ENCODE measurements at regions not wholly inside any gene's neighbourhood (a gene's known extent, or its start where the extent isn't known, plus 50 kb on each side); places are given as distances from the start of the nearest gene placed in this dataset.

GRCh38 chr21:26227130-26227529, 56.6 kb upstream of the APP start:
- Histone ChIP-seq H4K20me1 (ENCODE audit: insufficient read depth, low read length) (no peaks in the 10 kb centered on the region), H2AFZ (ENCODE audit: low read length) (no peak overlapping the region), H3K4me1 (ENCODE audit: low read length) (no peaks in the 10 kb centered on the region), H3K9me3 (replicated peaks; ENCODE audit: insufficient read depth, low read length) (no peaks in the 10 kb centered on the region), H3K9me2 (replicated peaks; ENCODE audit: insufficient read depth, low read length) (no peaks in the 10 kb centered on the region), H3K27me3 (replicated peaks; ENCODE audit: insufficient read depth, low read length) (no peaks in the 10 kb centered on the region), H3K27ac (ENCODE audit: low read length) (no peak overlapping the region), H3F3A (ENCODE audit: insufficient read depth, low read length) (no peaks in the 10 kb centered on the region), H3K36me3 (replicated peaks; ENCODE audit: insufficient read depth, low read length) (no peaks in the 10 kb centered on the region), H3K9ac (ENCODE audit: low read length) (no peak overlapping the region), H3K4me2 (ENCODE audit: low read depth, low read length) (no peak overlapping the region), H3K79me2 (ENCODE audit: low read length) (no peaks in the 10 kb centered on the region), H3K4me3 (ENCODE audit: low read length) (no peak overlapping the region)
- DNase-seq, result no peak
- TF ChIP-seq EZH2 (optimal IDR thresholded peaks at IDR 0.05; ENCODE audit: low read depth, low read length) (no peak), CTCF (IDR thresholded peaks at IDR 0.05; ENCODE audit: low read length) (no peak), EZH2phosphoT487 (IDR thresholded peaks at IDR 0.05; ENCODE audit: low read length) (no peak)

- Histone ChIP-seq H3K27ac (ENCODE audit: low read length) (no peak overlapping the region), H4K20me1 (ENCODE audit: insufficient read depth, low read length) (no peaks in the 10 kb centered on the region), H3K79me2 (ENCODE audit: low read length) (no peaks in the 10 kb centered on the region), H3K9ac (ENCODE audit: low read length) (no peak overlapping the region), H3K4me3 (ENCODE audit: low read length) (no peak overlapping the region), H2AFZ (ENCODE audit: low read length) (no peak overlapping the region), H3K4me2 (ENCODE audit: low read depth, low read length) (no peak overlapping the region), H3K27me3 (replicated peaks; ENCODE audit: insufficient read depth, low read length) (no peaks in the 10 kb centered on the region), H3K9me2 (replicated peaks; ENCODE audit: insufficient read depth, low read length) (no peaks in the 10 kb centered on the region), H3K9me3 (replicated peaks; ENCODE audit: insufficient read depth, low read length) (no peaks in the 10 kb centered on the region), H3K36me3 (replicated peaks; ENCODE audit: insufficient read depth, low read length) (no peaks in the 10 kb centered on the region), H3K4me1 (ENCODE audit: low read length) (no peaks in the 10 kb centered on the region), H3F3A (ENCODE audit: insufficient read depth, low read length) (no peaks in the 10 kb centered on the region)
- DNase-seq, result no peak
- TF ChIP-seq CTCF (IDR thresholded peaks at IDR 0.05; ENCODE audit: low read length) (no peak), EZH2 (optimal IDR thresholded peaks at IDR 0.05; ENCODE audit: low read depth, low read length) (no peak), EZH2phosphoT487 (IDR thresholded peaks at IDR 0.05; ENCODE audit: low read length) (no peak)
Measured at GRCh38 chr21:26226724-26227123, 56.2 kb upstream of the APP start.

- Histone ChIP-seq H3K9ac (ENCODE audit: low read length) (no peak overlapping the region), H3K4me3 (ENCODE audit: low read length) (no peak overlapping the region), H3K36me3 (replicated peaks; ENCODE audit: insufficient read depth, low read length) (no peaks in the 10 kb centered on the region), H3K4me1 (ENCODE audit: low read length) (no peaks in the 10 kb centered on the region), H3K27ac (ENCODE audit: low read length) (no peak overlapping the region), H3K9me3 (replicated peaks; ENCODE audit: insufficient read depth, low read length) (no peaks in the 10 kb centered on the region), H3F3A (ENCODE audit: insufficient read depth, low read length) (no peaks in the 10 kb centered on the region), H2AFZ (ENCODE audit: low read length) (no peak overlapping the region), H3K27me3 (replicated peaks; ENCODE audit: insufficient read depth, low read length) (no peaks in the 10 kb centered on the region), H3K9me2 (replicated peaks; ENCODE audit: insufficient read depth, low read length) (no peaks in the 10 kb centered on the region), H3K79me2 (ENCODE audit: low read length) (no peaks in the 10 kb centered on the region), H4K20me1 (ENCODE audit: insufficient read depth, low read length) (no peaks in the 10 kb centered on the region), H3K4me2 (ENCODE audit: low read depth, low read length) (no peak overlapping the region)
- no peak for TF ChIP-seq EZH2phosphoT487 (IDR thresholded peaks at IDR 0.05; ENCODE audit: low read length)
- no peak for TF ChIP-seq CTCF (IDR thresholded peaks at IDR 0.05; ENCODE audit: low read length)
- TF ChIP-seq EZH2 (optimal IDR thresholded peaks at IDR 0.05; ENCODE audit: low read depth, low read length), result no peak
- DNase-seq, result no peak
Measured at GRCh38 chr21:26225046-26225445, 54.5 kb upstream of the APP start.
